T1000 (cell line): ENCODE measurements at regions not wholly inside any gene's neighbourhood (a gene's known extent, or its start where the extent isn't known, plus 50 kb on each side); places are given as distances from the start of the nearest gene placed in this dataset.

Source experiments
- DNase-seq: peaks from one replicate; lab custom pipeline; 2025; ENCODE audit warnings: mixed read lengths; lab: John Stamatoyannopoulos, UW

GRCh38 chr11:92702805-92703448 is 266.5 kb upstream of the MTNR1B start:
- no peak for DNase-seq

- no peak for DNase-seq
These were observed 266.0 kb upstream of the MTNR1B start for GRCh38 chr11:92703449-92703830.

GRCh38 chr11:92707173-92707619 is 262.3 kb upstream of the MTNR1B start:
- DNase-seq = no peak

- DNase-seq = no peak
These were observed 261.8 kb upstream of the MTNR1B start for GRCh38 chr11:92707665-92708064.

- no peak for DNase-seq
These were observed 260.1 kb upstream of the MTNR1B start for GRCh38 chr11:92709329-92709728.

GRCh38 chr11:92711926-92712325 is 257.5 kb upstream of the MTNR1B start:
- no peak for DNase-seq

GRCh38 chr11:92714111-92714510 is 255.3 kb upstream of the MTNR1B start:
- DNase-seq = no peak

GRCh38 chr11:92717240-92717639 is 252.2 kb upstream of the MTNR1B start:
- no peak for DNase-seq

GRCh38 chr11:92720385-92720784 is 249.1 kb upstream of the MTNR1B start:
- no peak for DNase-seq

GRCh38 chr11:92725352-92725751 is 244.1 kb upstream of the MTNR1B start:
- no peak for DNase-seq

GRCh38 chr11:92727123-92727522 is 242.3 kb upstream of the MTNR1B start:
- no peak for DNase-seq

- no peak for DNase-seq
These were observed 241.7 kb upstream of the MTNR1B start for GRCh38 chr11:92727769-92728168.

- no peak for DNase-seq
These were observed 240.8 kb upstream of the MTNR1B start for GRCh38 chr11:92728628-92729027.

- no peak for DNase-seq
These were observed 234.4 kb upstream of the MTNR1B start for GRCh38 chr11:92735039-92735438.

GRCh38 chr11:92738276-92738675 is 231.2 kb upstream of the MTNR1B start:
- no peak for DNase-seq

- DNase-seq = no peak
These were observed 230.4 kb upstream of the MTNR1B start for GRCh38 chr11:92739041-92739440.

GRCh38 chr11:92739491-92739890 is 230.0 kb upstream of the MTNR1B start:
- DNase-seq = no peak

GRCh38 chr11:92740276-92740675 is 229.2 kb upstream of the MTNR1B start:
- no peak for DNase-seq

GRCh38 chr11:92744929-92745585 is 224.4 kb upstream of the MTNR1B start:
- DNase-seq = no peak

GRCh38 chr11:92750794-92751193 is 218.7 kb upstream of the MTNR1B start:
- no peak for DNase-seq

- no peak for DNase-seq
These were observed 217.9 kb upstream of the MTNR1B start for GRCh38 chr11:92751594-92751993.

GRCh38 chr11:92752122-92752521 is 217.3 kb upstream of the MTNR1B start:
- no peak for DNase-seq

GRCh38 chr11:92753161-92753560 is 216.3 kb upstream of the MTNR1B start:
- DNase-seq = no peak

- no peak for DNase-seq
These were observed 211.1 kb upstream of the MTNR1B start for GRCh38 chr11:92758241-92758780.
